Parathyroid adenoma (tissue), 2 donors: ENCODE measurements at regions not wholly inside any gene's neighbourhood (a gene's known extent, or its start where the extent isn't known, plus 50 kb on each side); places are given as distances from the start of the nearest gene placed in this dataset.
A peak's percentile ranks its signal among the peaks of the same experiment; 100 is the strongest.
"Not testable (repeated sequence)": the region's sequence is repeated elsewhere in the genome, so short reads cannot be mapped to it uniquely, and the experiment has no call there.

Source experiments
- H2AFZ ChIP-seq: fragments of 300-600 bp; sonication (generic); one replicate; pipeline ENCODE4 v1.7.0; 2017; ENCODE audit warnings: antibody characterized with exemption, mild to moderate bottlenecking
- H3K27ac ChIP-seq: fragments of 300-600 bp; sonication (generic); one replicate; pipeline ENCODE4 v1.7.0; 2017
- H3K27me3 ChIP-seq: fragments of 300-600 bp; sonication (generic); one replicate; pipeline ENCODE4 v1.7.0; 2017; ENCODE audit warnings: low read length; ENCODE audit not compliant: control insufficient read depth, insufficient read depth
- H3K36me3 ChIP-seq: fragments of 300-600 bp; sonication (generic); one replicate; pipeline ENCODE4 v1.7.0; 2017; ENCODE audit warnings: low read length; ENCODE audit not compliant: control insufficient read depth, insufficient read depth
- H3K4me1 ChIP-seq: fragments of 300-600 bp; sonication (generic); one replicate; pipeline ENCODE4 v1.7.0; 2017; ENCODE audit warnings: control low read depth
- H3K4me2 ChIP-seq: fragments of 300-600 bp; sonication (generic); one replicate; pipeline ENCODE4 v1.7.0; 2017; ENCODE audit warnings: low read length
- H3K4me3 ChIP-seq: fragments of 300-600 bp; sonication (generic); one replicate; pipeline ENCODE4 v1.7.0; 2017; ENCODE audit warnings: low read depth, low read length
- H3K79me2 ChIP-seq: fragments of 300-600 bp; sonication (generic); one replicate; pipeline ENCODE4 v1.7.0; 2017; ENCODE audit warnings: control low read depth
- H3K9ac ChIP-seq: fragments of 300-600 bp; sonication (generic); one replicate; pipeline ENCODE4 v1.7.0; 2017; ENCODE audit warnings: mild to moderate bottlenecking
- H3K9me3 ChIP-seq: fragments of 300-600 bp; sonication (generic); one replicate; pipeline ENCODE4 v1.7.0; 2017; ENCODE audit warnings: low read length; ENCODE audit not compliant: control insufficient read depth
- TF ChIP-seq, protein P1 (sequence below): fragments of 300-600 bp; sonication (generic); IDR thresholded peaks from one replicate; pipeline ENCODE4 v1.7.0; 2017; ENCODE audit warnings: antibody characterized with exemption, mild to moderate bottlenecking
- donor health status: primary hyperparathyroidism.

DNA sequence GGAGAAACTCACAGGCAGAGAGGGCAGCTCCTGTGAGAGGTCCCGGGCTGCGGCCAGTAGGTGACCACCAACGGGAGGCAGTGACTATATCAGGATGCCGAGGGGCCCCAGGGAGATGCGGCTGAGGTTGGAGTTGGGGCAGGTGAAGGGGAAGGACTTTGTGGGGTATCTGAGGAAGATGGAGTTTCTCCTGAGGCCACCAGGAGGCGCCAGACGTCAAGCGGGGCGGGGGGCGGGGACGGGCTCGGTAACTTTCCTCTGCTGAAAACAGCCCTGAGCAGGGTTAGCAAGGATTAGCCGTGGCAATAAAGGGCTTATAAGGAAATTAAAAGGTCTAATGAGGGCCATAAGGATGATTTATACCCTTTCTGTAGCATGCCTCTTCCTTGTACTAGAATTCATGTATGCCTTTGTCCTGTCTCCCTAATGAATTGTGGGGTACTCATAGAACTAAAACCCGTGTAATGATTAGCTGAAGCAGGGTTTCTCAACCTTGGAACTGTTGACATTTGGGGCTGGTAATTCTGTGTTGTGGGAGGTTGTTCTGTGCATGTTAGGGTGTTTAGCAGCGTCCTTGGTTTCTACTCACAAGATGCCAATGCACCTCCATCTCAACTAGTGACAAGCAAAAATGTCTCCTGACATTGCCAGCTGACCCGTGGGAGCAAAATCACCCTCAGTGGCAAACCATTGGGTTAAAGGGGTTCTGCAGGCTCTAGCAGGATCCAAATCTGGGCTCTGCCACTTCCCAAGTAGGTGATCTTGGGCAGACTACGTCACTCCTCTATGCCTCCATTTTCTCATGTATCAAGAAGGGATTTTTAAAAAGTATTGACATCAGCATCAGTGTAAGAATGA lies 74.8 kb upstream of the GRIN2A start:
- no peak overlapping the region for H3K4me3 ChIP-seq
- H3K4me1 ChIP-seq, result no peaks in the 10 kb centered on the region
- no peak overlapping the region for H3K27ac ChIP-seq
- H3K27me3 ChIP-seq, result no peaks in the 10 kb centered on the region
- H2AFZ ChIP-seq, result peak overlapping the region; percentile 40
- no peaks in the 10 kb centered on the region for H3K79me2 ChIP-seq
- no peak overlapping the region for H3K9ac ChIP-seq
- peak overlapping the region; percentile 42 for H3K4me2 ChIP-seq
- H3K9me3 ChIP-seq, result no peaks in the 10 kb centered on the region
- TF ChIP-seq, protein P1, sequence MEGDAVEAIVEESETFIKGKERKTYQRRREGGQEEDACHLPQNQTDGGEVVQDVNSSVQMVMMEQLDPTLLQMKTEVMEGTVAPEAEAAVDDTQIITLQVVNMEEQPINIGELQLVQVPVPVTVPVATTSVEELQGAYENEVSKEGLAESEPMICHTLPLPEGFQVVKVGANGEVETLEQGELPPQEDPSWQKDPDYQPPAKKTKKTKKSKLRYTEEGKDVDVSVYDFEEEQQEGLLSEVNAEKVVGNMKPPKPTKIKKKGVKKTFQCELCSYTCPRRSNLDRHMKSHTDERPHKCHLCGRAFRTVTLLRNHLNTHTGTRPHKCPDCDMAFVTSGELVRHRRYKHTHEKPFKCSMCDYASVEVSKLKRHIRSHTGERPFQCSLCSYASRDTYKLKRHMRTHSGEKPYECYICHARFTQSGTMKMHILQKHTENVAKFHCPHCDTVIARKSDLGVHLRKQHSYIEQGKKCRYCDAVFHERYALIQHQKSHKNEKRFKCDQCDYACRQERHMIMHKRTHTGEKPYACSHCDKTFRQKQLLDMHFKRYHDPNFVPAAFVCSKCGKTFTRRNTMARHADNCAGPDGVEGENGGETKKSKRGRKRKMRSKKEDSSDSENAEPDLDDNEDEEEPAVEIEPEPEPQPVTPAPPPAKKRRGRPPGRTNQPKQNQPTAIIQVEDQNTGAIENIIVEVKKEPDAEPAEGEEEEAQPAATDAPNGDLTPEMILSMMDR, result peak; percentile 76
- H3K36me3 ChIP-seq, result no peaks in the 10 kb centered on the region

DNA sequence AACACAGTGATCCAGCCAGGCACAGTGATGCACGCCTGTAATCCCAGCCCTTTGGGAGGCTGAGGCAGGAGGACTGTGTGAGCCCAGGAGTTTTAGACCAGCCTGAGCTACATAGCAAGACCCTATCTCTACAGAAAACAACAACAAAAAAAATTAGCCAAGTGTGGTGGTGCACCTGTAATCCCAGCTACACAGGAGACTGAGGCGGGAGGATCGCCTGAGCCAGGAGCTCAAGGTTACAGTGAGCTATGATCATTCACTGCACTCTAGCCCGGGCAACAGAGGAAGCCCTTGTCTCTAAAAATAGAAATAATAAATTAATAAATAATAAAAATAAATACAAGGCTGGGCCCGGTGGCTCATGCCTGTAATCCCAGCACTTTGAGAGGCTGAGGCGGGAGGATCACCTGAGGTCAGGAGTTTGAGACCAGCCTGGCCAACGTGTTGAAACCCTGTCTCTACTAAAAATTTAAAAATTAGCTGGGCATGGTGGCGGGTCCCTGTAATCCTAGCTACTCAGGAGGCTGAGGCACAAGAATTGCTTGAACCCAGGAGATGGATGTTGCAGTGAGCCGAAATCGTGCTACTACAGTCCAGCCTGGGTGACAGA lies 75.5 kb upstream of the GRIN2A start:
- not testable (repeated sequence) for H3K4me2 ChIP-seq, H3K27me3 ChIP-seq, H2AFZ ChIP-seq, H3K4me1 ChIP-seq, H3K27ac ChIP-seq, H3K4me3 ChIP-seq, H3K36me3 ChIP-seq, H3K9me3 ChIP-seq, H3K9ac ChIP-seq, H3K79me2 ChIP-seq

DNA sequence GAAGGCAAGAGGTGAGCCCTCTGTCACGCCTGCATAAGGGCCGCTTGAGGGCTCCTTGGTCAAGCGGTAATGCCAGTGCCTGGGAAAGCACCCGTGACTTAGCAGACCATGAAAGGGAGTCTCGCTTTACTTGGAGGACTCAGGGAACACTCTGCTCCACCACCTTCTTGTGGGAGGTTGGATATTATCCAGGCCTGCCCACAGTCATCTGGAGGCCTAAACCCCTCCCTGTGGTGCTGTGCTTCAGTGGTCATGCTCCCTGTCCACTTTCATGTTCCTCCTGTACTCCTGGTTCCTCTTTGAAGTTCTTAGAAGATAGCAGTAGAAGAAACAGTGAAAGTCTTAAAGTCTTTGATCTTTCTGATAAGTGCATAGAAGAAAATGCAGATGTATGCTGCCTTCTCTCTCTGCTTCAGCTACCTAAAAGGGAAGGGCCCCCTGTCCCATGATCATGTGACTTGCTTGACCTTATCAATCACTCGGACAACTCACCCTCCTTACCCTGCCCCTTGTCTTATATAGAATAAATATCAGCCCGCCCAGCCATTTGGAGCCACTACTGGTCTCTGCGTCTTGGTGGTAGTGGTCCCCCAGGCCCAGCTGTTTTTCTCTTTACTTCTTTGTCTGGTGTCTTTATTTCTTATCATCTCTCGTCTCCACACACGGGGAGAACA lies 76.8 kb upstream of the GRIN2A start:
- not testable (repeated sequence) for H3K27ac ChIP-seq, H3K27me3 ChIP-seq, H3K4me2 ChIP-seq, H3K4me3 ChIP-seq, H3K4me1 ChIP-seq, H3K36me3 ChIP-seq, H3K9me3 ChIP-seq, H3K9ac ChIP-seq, H2AFZ ChIP-seq, H3K79me2 ChIP-seq

DNA sequence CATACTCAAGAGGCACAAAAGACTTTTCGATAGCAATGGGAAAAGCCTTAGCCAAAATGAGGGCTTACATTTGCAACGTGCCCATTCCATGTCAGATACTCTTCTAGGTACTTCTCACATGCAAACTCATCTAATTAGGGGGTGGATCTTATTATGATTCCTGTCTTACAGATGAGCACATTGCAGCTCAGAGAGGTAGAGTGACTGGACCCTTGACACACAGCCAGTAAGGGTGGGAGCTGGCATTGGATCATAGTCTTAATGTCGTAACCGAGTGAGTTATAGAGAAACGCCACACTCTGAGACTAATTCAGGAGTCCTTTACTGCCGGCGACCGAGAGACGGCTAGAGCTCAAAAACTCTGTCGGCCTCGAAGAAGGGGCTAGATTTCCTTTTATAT lies 78.8 kb upstream of the GRIN2A start:
- TF ChIP-seq, protein P1, result no peak
- no peak overlapping the region for H3K4me2 ChIP-seq
- H3K4me1 ChIP-seq, result no peaks in the 10 kb centered on the region
- no peaks in the 10 kb centered on the region for H3K27me3 ChIP-seq
- no peaks in the 10 kb centered on the region for H3K9me3 ChIP-seq
- H2AFZ ChIP-seq, result no peak overlapping the region
- no peak overlapping the region for H3K4me3 ChIP-seq
- no peak overlapping the region for H3K27ac ChIP-seq
- H3K79me2 ChIP-seq, result no peaks in the 10 kb centered on the region
- no peaks in the 10 kb centered on the region for H3K36me3 ChIP-seq
- no peak overlapping the region for H3K9ac ChIP-seq

DNA sequence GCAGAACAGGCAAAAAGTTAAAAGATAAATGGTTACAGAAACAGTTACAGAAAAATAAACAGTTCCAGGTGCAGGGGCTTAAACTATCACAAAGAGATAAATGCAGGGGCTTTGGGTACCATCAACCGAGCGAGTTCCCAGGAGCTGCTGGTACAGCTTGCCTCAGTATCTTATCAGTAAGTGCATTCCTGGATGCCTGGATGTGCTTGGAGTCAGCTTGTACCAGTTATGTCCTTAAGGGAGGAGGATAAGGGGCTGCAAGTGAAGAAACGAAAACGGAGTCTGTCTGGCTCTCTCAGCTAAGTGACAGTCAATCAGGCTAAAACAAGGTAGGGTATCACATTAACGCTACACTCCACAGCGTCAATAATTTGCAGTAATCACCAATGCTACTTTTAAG lies 79.3 kb upstream of the GRIN2A start:
- not testable (repeated sequence) for H3K79me2 ChIP-seq, H3K4me2 ChIP-seq, H3K27ac ChIP-seq, H2AFZ ChIP-seq, H3K9ac ChIP-seq, H3K4me3 ChIP-seq, H3K36me3 ChIP-seq, H3K27me3 ChIP-seq, H3K9me3 ChIP-seq, H3K4me1 ChIP-seq
